B cell (primary cell): ENCODE measurements at regions not wholly inside any gene's neighbourhood (a gene's known extent, or its start where the extent isn't known, plus 50 kb on each side); places are given as distances from the start of the nearest gene placed in this dataset.

Experiments
- ATAC-seq: fragments of 200-7000 bp; cut with Tn5 transposase; one replicate; pipeline ENCODE4 v1.10.0; 2021; ENCODE audit warnings: low read depth, mild to moderate bottlenecking, moderate number of reproducible peaks, moderate library complexity
- CTCF ChIA-PET: fragments of 350-600 bp; sonication (Branson Sonifier 250); formaldehyde crosslinking; loops from one replicate; lab custom pipeline; 2021; ENCODE audit warnings: antibody characterized with exemption, inconsistent platforms; lab: Charles Lee
- POLR2A ChIA-PET: fragments of 350-600 bp; sonication (Branson Sonifier 250); formaldehyde crosslinking; loops from one replicate; lab custom pipeline; 2021; ENCODE audit warnings: antibody characterized with exemption; lab: Charles Lee
- DNase-seq: peaks from one replicate; pipeline ENCODE4 v3.0.0; 2013
- H2AFZ ChIP-seq: 2 replicates; pipeline ENCODE4 v1.6.1; 2012; ENCODE audit warnings: mild to moderate bottlenecking, low read depth, low read length; ENCODE audit not compliant: insufficient read depth, poor library complexity, severe bottlenecking
- H3K27ac ChIP-seq, 2 donors: 1 replicate in 1 of 2; 2 replicates in 1 of 2; pipeline ENCODE4 v1.5.1; 2012 to 2013; ENCODE audit warnings: low read length in 2 of 2, mild to moderate bottlenecking in 2 of 2, moderate library complexity in 1 of 2
- H3K27me3 ChIP-seq, 4 experiments: fragments of 200-600 bp in 1 of 4; sonication (generic) in 1 of 4; replicated peaks in 1 of 4; 1 replicate in 2 of 4; 2 replicates in 2 of 4; pipeline versions ENCODE4 v1.6.1 to v1.7.0; 2013 to 2016; ENCODE audit warnings: low read length in 3 of 4, mild to moderate bottlenecking in 2 of 4, mixed read lengths in 1 of 4, moderate library complexity in 1 of 4; ENCODE audit not compliant: insufficient read depth in 4 of 4, control insufficient read depth in 3 of 4; ENCODE audit errors: control extremely low read depth in 1 of 4
- H3K36me3 ChIP-seq, 2 experiments: replicated peaks in 1 of 2; 1 replicate in 1 of 2; 2 replicates in 1 of 2; pipeline versions ENCODE4 v1.6.1 to v1.7.1; 2013; ENCODE audit warnings: low read length in 1 of 2; ENCODE audit not compliant: insufficient read depth in 2 of 2, control insufficient read depth in 1 of 2; ENCODE audit errors: control extremely low read depth in 1 of 2, extremely low read depth in 1 of 2
- H3K4me1 ChIP-seq, 2 donors: fragments of 200-600 bp in 1 of 2; sonication (generic) in 1 of 2; 1 replicate in 1 of 2; 2 replicates in 1 of 2; pipeline versions ENCODE4 v1.5.1 to v1.6.1; 2013 to 2017; ENCODE audit warnings: low read length in 2 of 2; ENCODE audit not compliant: control insufficient read depth in 2 of 2, insufficient read depth in 2 of 2
- H3K4me2 ChIP-seq: replicated peaks from 2 replicates; pipeline ENCODE3; 2012; ENCODE audit warnings: mild to moderate bottlenecking, low read depth, low read length; ENCODE audit not compliant: poor library complexity, severe bottlenecking
- H3K4me3 ChIP-seq, 5 experiments: fragments of 200-600 bp in 1 of 5; sonication (generic) in 1 of 5; 1 replicate in 3 of 5; 2 replicates in 2 of 5; pipeline versions ENCODE4 v1.5.1 to v1.7.0; 2011 to 2016; ENCODE audit warnings: low read length in 4 of 5, mild to moderate bottlenecking in 4 of 5, low read depth in 2 of 5, control low read depth in 1 of 5, moderate library complexity in 1 of 5; ENCODE audit not compliant: insufficient read depth in 1 of 5; ENCODE audit errors: control extremely low read depth in 1 of 5, extremely low read depth in 1 of 5
- H3K79me2 ChIP-seq: fragments of 200-600 bp; sonication (generic); one replicate; pipeline ENCODE4 v1.6.0; 2016; ENCODE audit warnings: low read length; ENCODE audit not compliant: control insufficient read depth, insufficient read depth
- H3K9ac ChIP-seq: fragments of 200-600 bp; sonication (generic); 2 replicates; pipeline ENCODE4 v1.6.1; 2017; ENCODE audit warnings: mild to moderate bottlenecking, low read length, moderate library complexity
- H3K9me3 ChIP-seq, 3 donors: one replicate each; pipeline versions ENCODE4 v1.6.1 to v1.7.1; 2013; ENCODE audit warnings: low read length in 2 of 3; ENCODE audit not compliant: control insufficient read depth in 2 of 3, insufficient read depth in 1 of 3; ENCODE audit errors: control extremely low read depth in 1 of 3
- H4K20me1 ChIP-seq: 2 replicates; pipeline ENCODE4 v1.6.0; 2012; ENCODE audit warnings: mild to moderate bottlenecking, low read length; ENCODE audit not compliant: insufficient read depth, control insufficient read depth, poor library complexity, severe bottlenecking
- H3K27ac Mint-ChIP-seq: one replicate; pipeline ENCODE4 v1.8.0; 2021; ENCODE audit warnings: mixed read lengths
- H3K27me3 Mint-ChIP-seq: one replicate; pipeline ENCODE4 v1.8.0; 2021; ENCODE audit warnings: mixed read lengths
- H3K4me1 Mint-ChIP-seq: one replicate; pipeline ENCODE4 v1.8.0; 2021; ENCODE audit warnings: mixed read lengths
- H3K4me3 Mint-ChIP-seq: one replicate; pipeline ENCODE4 v1.8.0; 2021; ENCODE audit warnings: mixed read lengths
- H3K9me3 Mint-ChIP-seq: one replicate; pipeline ENCODE4 v1.8.0; 2022; ENCODE audit warnings: mixed read lengths; ENCODE audit not compliant: insufficient read depth
- CTCF ChIP-seq: fragments of 200-600 bp; IDR thresholded peaks from one replicate; pipeline ENCODE4 v1.8.0; 2022; ENCODE audit warnings: antibody characterized with exemption, mild to moderate bottlenecking
- EZH2 ChIP-seq: IDR thresholded peaks from 2 replicates; pipeline ENCODE4 v1.6.1; 2012; ENCODE audit warnings: borderline replicate concordance, low read depth, mild to moderate bottlenecking, moderate library complexity, low read length; ENCODE audit not compliant: insufficient read depth, poor library complexity, severe bottlenecking
- WGBS: methylation state at CpG from one replicate; pipeline ENCODE4 v1.1.5; 2013; ENCODE audit warnings: missing lambda C conversion rate; ENCODE audit not compliant: insufficient coverage; 5-methylcytosine and 5-hydroxymethylcytosine counted together
- intact Hi-C: fragments of 100-400 bp; cut with micrococcal nuclease; formaldehyde crosslinking; loops from one replicate; pipeline ENCODE4 v1.10.0; 2022

DNA sequence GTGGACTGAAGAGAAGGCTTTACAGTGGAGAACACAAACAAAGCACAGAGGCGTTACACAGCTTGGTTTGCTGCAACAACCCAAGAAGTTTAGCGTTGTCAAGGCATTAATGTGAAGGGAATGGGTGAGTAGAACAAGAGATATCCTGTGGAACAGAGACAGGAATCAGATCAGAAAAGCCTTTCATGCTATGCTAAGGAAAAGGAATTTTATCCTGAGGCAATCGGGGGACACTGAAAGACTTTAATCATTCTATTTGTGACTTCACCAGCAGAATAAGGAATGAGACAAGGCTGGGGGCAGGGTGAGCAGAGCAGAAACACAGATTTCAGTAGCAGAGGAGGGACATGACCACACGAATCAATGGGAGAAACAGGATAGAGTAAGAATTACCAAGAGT, 600.7 kb downstream of the IRS1 start:
- DNase-seq (no peak), ATAC-seq (no peak)
- Mint-ChIP-seq H3K27ac (no peak overlapping the region), H3K27me3 (peaks cover 3% of the 10 kb centered on the region), H3K4me3 (no peak overlapping the region), H3K4me1 (no peaks in the 10 kb centered on the region), H3K9me3 (no peaks in the 10 kb centered on the region)
- H3K9ac ChIP-seq = no peak overlapping the region
- no peaks in the 10 kb centered on the region for H3K79me2 ChIP-seq
- no peaks in the 10 kb centered on the region for H3K4me1 ChIP-seq
- POLR2A ChIA-PET = no interaction called here
- intact Hi-C loops = no loop called here
- H4K20me1 ChIP-seq = no peaks in the 10 kb centered on the region
- no peaks in the 10 kb centered on the region for H3K36me3 ChIP-seq
- WGBS = 81% methylated on average over 3 of the region's 4 CpGs
- no peaks in the 10 kb centered on the region for H3K27me3 ChIP-seq
- TF ChIP-seq CTCF (no peak), EZH2 (no peak)
- H2AFZ ChIP-seq = no peak overlapping the region
- H3K27ac ChIP-seq = no peak overlapping the region
- CTCF ChIA-PET = no interaction called here
- H3K4me3 ChIP-seq = no peak overlapping the region
- no peaks in the 10 kb centered on the region for H3K9me3 ChIP-seq
- no peak overlapping the region for H3K4me2 ChIP-seq

- H3K27me3 ChIP-seq = no peaks in the 10 kb centered on the region
- no peak overlapping the region for H3K4me3 Mint-ChIP-seq
- no peaks in the 10 kb centered on the region for H3K79me2 ChIP-seq
- no peaks in the 10 kb centered on the region for H3K27me3 Mint-ChIP-seq
- H3K4me2 ChIP-seq = no peak overlapping the region
- no peak for DNase-seq
- no peak overlapping the region for H2AFZ ChIP-seq
- ChIA-PET POLR2A (no interaction called here), CTCF (interaction anchor here (0.7 kb wide), 1 partner anchor 10 kb away, joined by 3 read pairs; no protein-coding TSS in a partner anchor)
- no peak overlapping the region for H3K9ac ChIP-seq
- no peak overlapping the region for H3K27ac Mint-ChIP-seq
- H3K4me1 ChIP-seq = no peaks in the 10 kb centered on the region
- no peak for TF ChIP-seq EZH2
- no peak overlapping the region for H3K27ac ChIP-seq
- no peaks in the 10 kb centered on the region for H3K9me3 ChIP-seq
- H3K9me3 Mint-ChIP-seq = no peaks in the 10 kb centered on the region
- H4K20me1 ChIP-seq = no peaks in the 10 kb centered on the region
- no peak overlapping the region for H3K4me3 ChIP-seq
- H3K36me3 ChIP-seq = no peaks in the 10 kb centered on the region
- intact Hi-C loops = no loop called here
- no CpG with 5 or more reads among the region's 5 CpGs for WGBS
- no peak for ATAC-seq
- H3K4me1 Mint-ChIP-seq = no peaks in the 10 kb centered on the region
These were observed 609.0 kb downstream of the IRS1 start for GRCh38 chr2:226190479-226191252.
